Mesenchymal stem cell (in vitro differentiated cells and primary cell): ENCODE measurements at regions not wholly inside any gene's neighbourhood (a gene's known extent, or its start where the extent isn't known, plus 50 kb on each side); places are given as distances from the start of the nearest gene placed in this dataset.

Experiments used
- DNase-seq: peaks from one replicate; pipeline ENCODE4 v3.0.0-alpha.2; 2013
- H2AFZ ChIP-seq: one replicate; pipeline ENCODE4 v1.6.1; 2013; ENCODE audit warnings: low read depth, mild to moderate bottlenecking, control low read depth, inconsistent platforms, low read length, moderate library complexity
- H2AK5ac ChIP-seq: 2 replicates; pipeline ENCODE4 v1.6.1; 2013; ENCODE audit warnings: low read length, moderate library complexity, mild to moderate bottlenecking, inconsistent platforms; ENCODE audit not compliant: severe bottlenecking
- H2BK120ac ChIP-seq: one replicate; pipeline ENCODE4 v1.6.1; 2013; ENCODE audit warnings: low read depth, mild to moderate bottlenecking, inconsistent platforms, low read length, moderate library complexity
- H2BK12ac ChIP-seq, 2 experiments: one replicate each; pipeline ENCODE4 v1.6.1; 2013; ENCODE audit warnings: inconsistent platforms in 2 of 2, low read length in 2 of 2, mild to moderate bottlenecking in 2 of 2, moderate library complexity in 2 of 2, control low read depth in 1 of 2
- H2BK15ac ChIP-seq: one replicate; pipeline ENCODE4 v1.6.1; 2013; ENCODE audit warnings: mild to moderate bottlenecking, low read depth, inconsistent platforms; ENCODE audit not compliant: poor library complexity, severe bottlenecking
- H2BK5ac ChIP-seq: 2 replicates; pipeline ENCODE4 v1.6.1; 2013; ENCODE audit warnings: low read depth, mild to moderate bottlenecking, low read length, control low read depth, inconsistent platforms; ENCODE audit not compliant: poor library complexity, severe bottlenecking
- H3K14ac ChIP-seq, 2 experiments: one replicate each; pipeline ENCODE4 v1.6.1; 2013; ENCODE audit warnings: inconsistent platforms in 2 of 2, low read length in 2 of 2, control low read depth in 1 of 2, mild to moderate bottlenecking in 1 of 2, moderate library complexity in 1 of 2
- H3K18ac ChIP-seq, 2 experiments: one replicate each; pipeline ENCODE4 v1.6.1; 2013; ENCODE audit warnings: inconsistent platforms in 2 of 2, low read length in 2 of 2, control low read depth in 1 of 2, low read depth in 1 of 2, mild to moderate bottlenecking in 1 of 2
- H3K23ac ChIP-seq, 2 experiments: one replicate each; pipeline ENCODE4 v1.6.1; 2013; ENCODE audit warnings: inconsistent platforms in 2 of 2, low read length in 2 of 2, mild to moderate bottlenecking in 2 of 2, moderate library complexity in 2 of 2, control low read depth in 1 of 2
- H3K27ac ChIP-seq: 2 replicates; pipeline ENCODE4 v1.5.1; 2013; ENCODE audit warnings: mild to moderate bottlenecking, moderate library complexity, low read length, control low read depth, inconsistent platforms; ENCODE audit not compliant: poor library complexity, severe bottlenecking
- H3K27me3 ChIP-seq, 2 experiments: 2 replicates each; pipeline versions ENCODE4 v1.6.1 to v1.7.0; 2013; ENCODE audit warnings: low read length in 2 of 2, mild to moderate bottlenecking in 2 of 2, moderate library complexity in 2 of 2, control low read depth in 1 of 2, inconsistent platforms in 1 of 2; ENCODE audit not compliant: control insufficient read depth in 1 of 2, insufficient read depth in 1 of 2
- H3K36me3 ChIP-seq, 2 experiments: 2 replicates each; pipeline versions ENCODE4 v1.6.1 to v1.7.0; 2013; ENCODE audit warnings: low read length in 2 of 2, control low read depth in 1 of 2, inconsistent platforms in 1 of 2, low read depth in 1 of 2, mild to moderate bottlenecking in 1 of 2; ENCODE audit not compliant: insufficient read depth in 2 of 2, control insufficient read depth in 1 of 2
- H3K4ac ChIP-seq, 2 experiments: one replicate each; pipeline ENCODE4 v1.6.1; 2013; ENCODE audit warnings: inconsistent platforms in 2 of 2, low read length in 2 of 2, mild to moderate bottlenecking in 2 of 2, moderate library complexity in 2 of 2, control low read depth in 1 of 2, low read depth in 1 of 2
- H3K4me1 ChIP-seq: 2 replicates; pipeline ENCODE4 v1.6.1; 2013; ENCODE audit warnings: low read depth, low read length, control low read depth; ENCODE audit not compliant: control insufficient read depth, insufficient read depth
- H3K4me2 ChIP-seq: 2 replicates; pipeline ENCODE4 v1.6.1; 2013; ENCODE audit warnings: low read length, mild to moderate bottlenecking, inconsistent platforms; ENCODE audit not compliant: poor library complexity, severe bottlenecking
- H3K4me3 ChIP-seq, 2 experiments: 2 replicates each; pipeline versions ENCODE4 v1.5.1 to v1.7.0; 2013; ENCODE audit warnings: low read length in 2 of 2, mild to moderate bottlenecking in 2 of 2, control low read depth in 1 of 2, low read depth in 1 of 2; ENCODE audit not compliant: insufficient read depth in 1 of 2
- H3K79me1 ChIP-seq: replicated peaks from 2 replicates; pipeline ENCODE4 v1.6.1; 2013; ENCODE audit warnings: mild to moderate bottlenecking, control low read depth, low read length, inconsistent platforms; ENCODE audit not compliant: poor library complexity, severe bottlenecking
- H3K9ac ChIP-seq: 2 replicates; pipeline ENCODE4 v1.7.0; 2013; ENCODE audit warnings: mild to moderate bottlenecking, low read length, moderate library complexity
- H3K9me3 ChIP-seq: 2 replicates; pipeline ENCODE4 v1.7.0; 2013; ENCODE audit warnings: mild to moderate bottlenecking, low read length; ENCODE audit not compliant: control insufficient read depth
- H4K8ac ChIP-seq: one replicate; pipeline ENCODE4 v1.6.1; 2013; ENCODE audit warnings: inconsistent platforms, mild to moderate bottlenecking, low read length, moderate library complexity
- H4K91ac ChIP-seq: one replicate; pipeline ENCODE4 v1.6.1; 2013; ENCODE audit warnings: mild to moderate bottlenecking, low read length, inconsistent platforms
- WGBS: methylation state at CpG from one replicate; pipeline ENCODE4 v1.1.7; 2013; ENCODE audit warnings: mixed read lengths; 5-methylcytosine and 5-hydroxymethylcytosine counted together

GRCh38 chr13:63190219-63190618, 1774.6 kb upstream of the PCDH20 start:
- no peak overlapping the region for H2BK12ac ChIP-seq
- no peak overlapping the region for H3K23ac ChIP-seq
- peaks cover 2% of the 10 kb centered on the region for H3K4me1 ChIP-seq
- DNase-seq: peak; percentile 3
- H3K27ac ChIP-seq: peak overlapping the region; percentile 98
- no peak overlapping the region for H3K18ac ChIP-seq
- H3K14ac ChIP-seq: no peak overlapping the region
- no peak overlapping the region for H2AK5ac ChIP-seq
- H4K91ac ChIP-seq: no peak overlapping the region
- H3K4ac ChIP-seq: no peak overlapping the region
- H3K4me2 ChIP-seq: no peak overlapping the region
- H3K9me3 ChIP-seq: no peaks in the 10 kb centered on the region
- no peaks in the 10 kb centered on the region for H3K79me1 ChIP-seq
- H4K8ac ChIP-seq: no peak overlapping the region
- no peaks in the 10 kb centered on the region for H3K27me3 ChIP-seq
- WGBS: 71% methylated on average over 2 of the region's 2 CpGs
- no peaks in the 10 kb centered on the region for H3K36me3 ChIP-seq
- H2BK5ac ChIP-seq: peak overlapping the region; percentile 97
- no peak overlapping the region for H2AFZ ChIP-seq
- no peak overlapping the region for H3K9ac ChIP-seq
- H2BK120ac ChIP-seq: no peak overlapping the region
- H2BK15ac ChIP-seq: no peak overlapping the region
- H3K4me3 ChIP-seq: no peak overlapping the region

- no peaks in the 10 kb centered on the region for H3K79me1 ChIP-seq
- no peak overlapping the region for H3K23ac ChIP-seq
- H3K9ac ChIP-seq: no peak overlapping the region
- H2BK120ac ChIP-seq: no peak overlapping the region
- peaks cover 2% of the 10 kb centered on the region for H3K4me1 ChIP-seq
- H4K8ac ChIP-seq: no peak overlapping the region
- H3K18ac ChIP-seq: no peak overlapping the region
- H3K9me3 ChIP-seq: no peaks in the 10 kb centered on the region
- H2AK5ac ChIP-seq: peak overlapping the region; percentile 83
- no peak overlapping the region for H2AFZ ChIP-seq
- no peak for DNase-seq
- no peak overlapping the region for H3K14ac ChIP-seq
- H3K27ac ChIP-seq: peak overlapping the region; percentile 98
- H2BK12ac ChIP-seq: no peak overlapping the region
- no peak overlapping the region for H4K91ac ChIP-seq
- WGBS: 98% methylated on average over 9 of the region's 9 CpGs
- peak overlapping the region; percentile 97 for H2BK5ac ChIP-seq
- no peak overlapping the region for H3K4me3 ChIP-seq
- H2BK15ac ChIP-seq: no peak overlapping the region
- H3K36me3 ChIP-seq: no peaks in the 10 kb centered on the region
- no peak overlapping the region for H3K4ac ChIP-seq
- no peaks in the 10 kb centered on the region for H3K27me3 ChIP-seq
- no peak overlapping the region for H3K4me2 ChIP-seq
These were observed 1774.1 kb upstream of the PCDH20 start for GRCh38 chr13:63189712-63190111.

GRCh38 chr13:63184693-63185092, 1769.0 kb upstream of the PCDH20 start:
- no peak overlapping the region for H2BK5ac ChIP-seq
- H3K14ac ChIP-seq: no peak overlapping the region
- no peak overlapping the region for H3K4me2 ChIP-seq
- H2BK120ac ChIP-seq: no peak overlapping the region
- H3K4me3 ChIP-seq: no peak overlapping the region
- 35% methylated on average over 1 of the region's 2 CpGs for WGBS
- DNase-seq: peak; percentile 42
- no peak overlapping the region for H4K8ac ChIP-seq
- no peaks in the 10 kb centered on the region for H3K27me3 ChIP-seq
- peaks cover 1% of the 10 kb centered on the region for H3K4me1 ChIP-seq
- no peak overlapping the region for H3K4ac ChIP-seq
- no peaks in the 10 kb centered on the region for H3K9me3 ChIP-seq
- no peaks in the 10 kb centered on the region for H3K36me3 ChIP-seq
- H3K27ac ChIP-seq: no peak overlapping the region
- H2BK15ac ChIP-seq: no peak overlapping the region
- H2AFZ ChIP-seq: no peak overlapping the region
- no peak overlapping the region for H3K23ac ChIP-seq
- no peak overlapping the region for H2AK5ac ChIP-seq
- H2BK12ac ChIP-seq: no peak overlapping the region
- no peak overlapping the region for H3K18ac ChIP-seq
- H3K79me1 ChIP-seq: no peaks in the 10 kb centered on the region
- no peak overlapping the region for H4K91ac ChIP-seq
- no peak overlapping the region for H3K9ac ChIP-seq

GRCh38 chr13:63175536-63175935, 1759.9 kb upstream of the PCDH20 start:
- no peak overlapping the region for H3K4ac ChIP-seq
- no peaks in the 10 kb centered on the region for H3K4me1 ChIP-seq
- H3K14ac ChIP-seq: no peak overlapping the region
- no peak overlapping the region for H2BK15ac ChIP-seq
- H2BK120ac ChIP-seq: no peak overlapping the region
- no peak overlapping the region for H2BK12ac ChIP-seq
- DNase-seq: no peak
- no peak overlapping the region for H2AK5ac ChIP-seq
- no peak overlapping the region for H2BK5ac ChIP-seq
- H3K27me3 ChIP-seq: no peaks in the 10 kb centered on the region
- no peak overlapping the region for H3K27ac ChIP-seq
- no peak overlapping the region for H2AFZ ChIP-seq
- H3K18ac ChIP-seq: no peak overlapping the region
- H3K23ac ChIP-seq: no peak overlapping the region
- no peaks in the 10 kb centered on the region for H3K36me3 ChIP-seq
- H3K4me3 ChIP-seq: no peak overlapping the region
- no peaks in the 10 kb centered on the region for H3K9me3 ChIP-seq
- H3K79me1 ChIP-seq: no peaks in the 10 kb centered on the region
- no peak overlapping the region for H3K4me2 ChIP-seq
- H4K8ac ChIP-seq: no peak overlapping the region
- no peak overlapping the region for H3K9ac ChIP-seq
- no peak overlapping the region for H4K91ac ChIP-seq
